ENCODE measurements at regions not wholly inside any gene's neighbourhood (a gene's known extent, or its start where the extent isn't known, plus 50 kb on each side); places are given as distances from the start of the nearest gene placed in this dataset.
"Not testable (repeated sequence)": the region's sequence is repeated elsewhere in the genome, so short reads cannot be mapped to it uniquely, and the experiment has no call there.

GRCh38 chrX:1140236-1140681 lies 72.2 kb downstream of the CRLF2 start:
- DNase-seq (ENCODE audit: low read depth) = no peak

DNA sequence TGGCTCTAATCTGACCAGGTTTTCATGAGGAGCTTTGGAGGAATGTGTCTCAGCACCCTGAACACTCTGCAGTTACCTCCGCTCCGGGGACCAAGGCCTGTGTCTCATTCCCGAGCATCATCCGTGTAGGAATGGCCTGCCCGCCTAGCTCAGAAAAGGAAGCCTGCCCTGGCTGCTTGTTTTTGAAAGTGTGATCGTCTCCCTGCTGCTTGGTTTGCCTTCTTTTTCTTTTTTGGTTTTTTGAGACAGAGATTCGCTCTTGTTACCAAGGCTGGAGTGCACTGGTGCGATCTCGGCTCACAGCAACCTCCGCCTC lies 73.3 kb downstream of the CRLF2 start:
- no peak for DNase-seq (ENCODE audit: low read depth)

DNA sequence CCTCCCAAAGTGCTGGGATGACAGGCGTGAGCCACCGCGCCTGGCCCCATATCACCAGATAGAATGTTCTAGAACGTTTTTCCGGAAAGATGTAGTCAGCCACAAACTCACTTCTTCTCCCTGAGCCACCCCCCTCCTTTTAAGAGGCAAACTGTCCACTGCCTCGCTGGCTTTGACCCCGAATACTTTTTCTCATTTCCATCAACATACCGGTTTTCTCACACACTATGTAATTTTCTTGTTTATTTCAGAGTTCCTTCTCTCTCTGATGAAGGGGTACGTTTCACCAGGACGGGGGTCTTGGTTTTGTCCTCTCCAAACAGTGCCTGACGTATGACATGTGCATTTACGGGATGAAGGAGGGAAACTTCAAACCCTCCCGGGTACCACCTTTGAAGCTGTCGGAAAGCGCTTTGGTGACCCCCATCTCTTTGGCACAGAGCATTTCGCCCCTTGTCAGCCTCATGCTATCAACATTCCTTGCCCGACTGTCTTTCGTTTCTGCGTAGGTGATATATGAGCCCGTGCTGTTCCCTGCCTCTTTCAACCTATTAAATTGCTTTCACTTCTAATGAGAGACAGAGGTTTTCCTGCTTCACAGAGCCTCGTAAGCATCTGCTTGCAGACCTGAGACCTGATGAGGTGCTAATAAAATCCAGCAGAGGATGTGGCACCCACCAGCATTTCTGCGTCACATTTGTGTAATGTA lies 73.8 kb downstream of the CRLF2 start:
- no peak for DNase-seq (ENCODE audit: low read depth)

GRCh38 chrX:1137531-1137930 lies 74.9 kb downstream of the CRLF2 start:
- no peak for DNase-seq (ENCODE audit: low read depth)

DNA sequence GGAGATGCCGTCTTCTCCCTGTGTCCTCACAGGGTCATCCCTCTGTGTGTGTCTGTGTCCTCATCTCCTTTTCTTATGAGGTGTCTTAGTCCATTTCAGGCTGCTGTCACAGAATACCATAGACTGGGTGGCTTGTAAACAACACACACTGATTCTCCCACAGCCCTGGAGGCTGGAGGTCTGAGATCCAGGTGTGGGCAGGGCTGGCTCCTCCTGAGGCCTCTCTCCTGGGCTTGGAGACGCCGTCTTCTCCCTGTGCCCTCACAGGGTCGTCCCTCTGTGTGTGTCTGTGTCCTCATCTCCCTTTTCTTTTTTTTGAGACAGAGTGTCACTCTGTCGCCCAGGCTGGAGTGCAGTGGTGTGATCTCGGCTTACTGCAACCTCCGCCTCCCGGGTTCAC lies 75.9 kb downstream of the CRLF2 start:
- DNase-seq (ENCODE audit: low read depth) = not testable (repeated sequence)

GRCh38 chrX:1134976-1135375 lies 77.5 kb downstream of the CRLF2 start:
- DNase-seq (ENCODE audit: low read depth) = no peak

DNA sequence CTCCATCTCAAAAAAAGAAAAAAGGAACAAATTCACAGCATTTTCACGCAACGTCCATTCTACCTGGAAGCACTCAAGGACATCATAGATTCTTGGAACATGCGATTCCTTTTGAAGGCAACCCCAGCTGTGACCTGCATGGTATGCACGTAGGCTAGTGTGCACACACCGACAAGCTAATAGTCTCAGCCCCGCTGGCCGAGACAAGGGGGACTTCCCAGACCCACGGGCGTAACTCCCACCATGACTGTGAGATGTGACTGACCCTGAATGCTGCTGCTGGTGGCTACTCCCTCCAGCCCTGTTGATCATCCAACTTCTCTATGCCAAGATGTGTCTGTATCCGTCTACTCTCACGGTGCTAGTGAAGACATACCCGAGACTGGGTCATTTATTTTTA lies 78.3 kb downstream of the CRLF2 start:
- DNase-seq (ENCODE audit: low read depth) = no peak

DNA sequence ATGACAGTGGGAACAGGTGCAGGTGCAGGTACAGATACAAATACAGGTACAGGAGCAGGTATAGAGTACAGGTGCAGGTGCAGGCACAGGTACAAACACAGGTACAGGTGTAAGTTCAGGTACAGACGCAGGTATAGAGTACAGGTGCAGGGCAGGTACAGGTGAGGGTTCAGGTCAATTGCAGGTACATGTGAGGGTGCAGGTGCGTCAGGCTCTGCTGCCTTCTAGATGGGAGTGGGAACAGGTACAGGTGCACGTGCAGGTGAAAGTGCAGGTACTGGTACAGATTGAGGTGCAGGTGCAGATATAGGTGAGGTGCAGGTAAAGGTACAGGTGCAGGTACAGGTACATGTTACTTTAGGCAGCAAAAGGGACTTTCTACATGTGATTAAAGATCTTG lies 85.7 kb downstream of the CRLF2 start:
- no peak for DNase-seq (ENCODE audit: low read depth)

DNA sequence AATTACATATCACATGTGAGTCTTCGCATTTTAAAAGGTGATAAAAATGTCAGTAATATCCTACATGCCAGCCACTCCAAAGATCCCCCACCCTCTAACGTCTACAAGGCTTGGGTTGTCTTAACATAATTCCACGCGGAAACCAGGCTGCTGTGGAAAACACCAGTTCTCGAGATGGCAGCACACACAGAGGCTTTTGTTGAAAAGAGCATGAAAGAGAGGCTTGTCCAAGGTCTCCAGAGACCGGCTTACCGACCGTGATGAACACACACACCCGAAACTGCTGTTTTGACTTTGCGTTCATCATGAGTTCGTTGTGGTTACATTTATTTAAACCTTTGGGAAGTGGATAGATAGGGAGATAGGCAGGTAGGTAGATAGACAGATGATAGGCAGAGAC lies 87.9 kb downstream of the CRLF2 start:
- DNase-seq (ENCODE audit: low read depth) = no peak

DNA sequence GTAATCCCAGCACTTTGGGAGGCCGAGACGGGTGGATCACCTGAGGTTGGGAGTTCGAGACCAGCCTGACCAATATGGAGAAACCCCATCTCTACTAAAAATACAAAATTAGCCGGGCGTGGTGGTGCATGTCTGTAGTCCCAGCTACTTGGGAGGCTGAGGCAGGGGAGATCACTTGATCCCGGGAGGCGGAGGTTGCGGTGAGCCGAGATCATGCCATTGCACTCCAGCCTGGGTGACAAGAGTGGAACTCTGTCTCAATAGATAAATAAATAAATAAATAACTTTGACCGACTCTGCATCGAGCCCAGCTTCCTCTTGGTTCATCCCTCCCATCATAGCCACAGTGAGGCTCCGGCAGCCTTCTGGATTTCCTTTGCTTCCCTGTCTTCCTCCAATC lies 89.6 kb downstream of the CRLF2 start:
- not testable (repeated sequence) for DNase-seq (ENCODE audit: low read depth)

DNA sequence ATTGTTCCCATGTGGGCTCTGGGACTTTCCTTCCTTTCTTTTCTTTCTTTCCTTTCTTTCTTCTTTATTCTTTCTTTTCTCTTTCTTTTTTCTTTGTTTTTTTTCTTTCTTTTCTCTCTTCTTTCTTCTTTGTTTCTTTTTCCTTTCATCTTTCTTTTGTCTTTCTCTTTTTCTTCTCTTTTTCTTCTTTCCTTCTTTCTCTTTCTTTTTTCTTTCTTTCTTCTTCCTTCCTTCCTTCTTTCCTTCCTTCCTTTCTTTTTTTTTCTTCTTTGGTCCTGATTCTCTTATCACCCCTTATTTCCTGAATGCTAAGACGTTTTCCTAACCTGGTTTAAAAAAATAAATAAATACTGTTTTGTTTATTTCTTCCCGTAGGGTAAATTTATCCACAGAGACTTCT lies 93.2 kb downstream of the CRLF2 start:
- no peak for DNase-seq (ENCODE audit: low read depth)

DNA sequence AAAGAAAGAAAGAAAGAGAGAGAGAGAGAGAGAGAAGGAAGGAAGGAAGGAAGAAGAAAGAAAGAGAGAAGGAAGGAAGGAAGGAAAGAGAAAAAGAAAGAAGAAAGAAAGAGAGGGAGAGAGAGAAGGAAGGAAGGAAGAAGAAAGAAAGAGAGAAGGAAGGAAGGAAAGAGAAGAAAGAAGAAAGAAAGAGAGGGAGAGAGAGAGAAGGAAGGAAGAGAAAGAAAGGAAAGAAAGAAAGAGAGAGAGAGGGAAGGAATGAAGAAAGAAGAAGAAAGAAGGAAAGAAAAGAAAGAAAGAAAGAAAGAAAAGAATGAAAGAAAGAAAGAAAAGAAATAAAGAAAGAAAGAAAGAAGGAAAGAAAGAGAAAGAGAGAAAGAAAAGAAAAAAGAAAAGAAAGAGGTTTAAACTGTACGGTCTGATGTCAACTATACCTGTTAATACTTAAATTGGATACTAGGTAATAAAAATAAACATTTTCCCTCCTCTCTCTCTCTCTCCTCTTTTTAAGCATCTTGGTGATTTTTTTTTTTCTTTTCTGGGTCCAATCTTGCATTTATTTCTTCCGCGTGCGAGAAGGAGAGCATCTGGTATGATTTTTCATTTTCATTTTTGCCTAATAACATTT lies 93.8 kb downstream of the CRLF2 start:
- no peak for DNase-seq (ENCODE audit: low read depth)

GRCh38 chrX:1115411-1115810 lies 97.0 kb downstream of the CRLF2 start:
- not testable (repeated sequence) for DNase-seq (ENCODE audit: low read depth)

GRCh38 chrX:1112321-1112720 lies 100.1 kb downstream of the CRLF2 start:
- no peak for DNase-seq (ENCODE audit: low read depth)

DNA sequence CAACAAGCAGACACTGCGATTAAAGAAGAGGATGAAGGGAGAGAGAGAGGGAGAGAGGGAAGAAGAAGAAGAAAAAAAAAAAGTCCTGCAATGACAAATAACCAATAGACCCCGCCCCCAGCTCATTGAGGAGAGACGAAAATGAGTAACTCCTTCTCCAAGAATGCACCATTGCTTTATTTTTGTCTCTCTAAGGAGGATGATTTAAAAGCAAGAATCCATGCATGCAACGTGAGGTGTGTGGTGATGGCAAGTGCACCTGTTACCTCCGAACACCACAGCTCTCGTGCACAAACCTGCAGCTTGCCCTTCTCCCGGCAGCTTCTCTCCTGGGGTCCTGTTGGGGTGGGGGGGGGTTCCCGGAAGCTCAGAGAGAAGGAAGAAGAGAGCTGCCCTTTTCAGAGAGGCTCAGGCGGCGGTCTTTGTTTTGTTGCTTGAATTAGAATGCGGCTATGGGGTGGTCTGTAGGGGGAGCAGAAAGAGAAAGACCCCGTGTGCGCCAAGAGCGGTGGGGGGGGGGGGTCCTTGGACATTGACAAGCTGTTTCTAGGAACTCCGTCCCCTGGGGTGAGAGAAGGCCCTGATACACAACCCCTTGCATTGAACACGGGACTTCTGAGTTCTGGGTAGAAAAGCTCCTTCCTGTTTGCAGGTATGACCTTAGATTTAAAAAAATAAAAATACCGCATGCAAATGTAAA lies 100.7 kb downstream of the CRLF2 start:
- DNase-seq (ENCODE audit: low read depth) = no peak

- no peak for DNase-seq (ENCODE audit: low read depth)
These were observed 102.8 kb downstream of the CRLF2 start for GRCh38 chrX:1109580-1110119.

DNA sequence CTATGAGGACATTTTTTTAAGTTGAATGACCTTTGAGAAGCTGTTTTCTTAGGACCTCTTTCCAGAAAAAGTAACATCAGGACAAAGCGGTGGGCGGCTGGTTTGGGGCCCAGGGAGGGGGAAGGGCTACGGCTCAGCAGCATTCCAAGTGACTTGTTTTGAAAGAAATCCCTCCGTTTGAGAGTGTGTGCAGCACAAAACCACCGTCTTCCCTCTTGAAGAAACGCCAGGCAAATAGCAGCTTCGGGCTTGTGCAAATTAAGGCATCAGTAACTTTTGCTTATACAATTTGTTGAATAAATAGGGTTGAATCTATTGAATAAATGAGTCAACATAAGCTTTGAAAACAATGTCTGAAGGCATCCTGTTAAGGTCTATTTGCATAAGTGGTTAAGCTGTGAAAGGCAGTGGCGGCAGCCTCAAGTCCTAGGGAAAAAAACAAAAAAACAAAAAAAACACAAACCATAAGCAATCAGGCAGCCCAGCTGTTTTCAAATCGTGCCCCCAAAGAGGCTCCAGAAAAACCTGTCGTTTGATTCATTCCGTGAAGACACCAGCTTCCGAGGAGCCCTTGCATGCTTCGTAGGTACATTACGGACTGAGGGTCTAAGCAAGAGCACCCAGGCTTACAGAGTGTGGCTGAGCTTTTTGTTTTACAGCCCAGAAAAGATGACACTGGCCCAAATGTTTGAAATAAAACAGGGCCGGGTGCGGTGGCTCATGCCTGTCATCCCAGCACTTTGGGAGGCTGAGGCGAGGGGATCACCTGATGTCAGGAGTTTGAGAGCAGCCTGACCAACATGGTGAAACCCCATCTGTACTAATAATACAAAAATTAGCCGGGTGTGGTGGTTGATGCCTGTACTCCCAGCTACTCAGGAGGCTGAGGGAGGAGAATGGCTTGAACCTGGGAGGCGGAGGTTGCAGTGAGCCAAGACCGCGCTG lies 103.7 kb downstream of the CRLF2 start:
- no peak for DNase-seq (ENCODE audit: low read depth)

DNA sequence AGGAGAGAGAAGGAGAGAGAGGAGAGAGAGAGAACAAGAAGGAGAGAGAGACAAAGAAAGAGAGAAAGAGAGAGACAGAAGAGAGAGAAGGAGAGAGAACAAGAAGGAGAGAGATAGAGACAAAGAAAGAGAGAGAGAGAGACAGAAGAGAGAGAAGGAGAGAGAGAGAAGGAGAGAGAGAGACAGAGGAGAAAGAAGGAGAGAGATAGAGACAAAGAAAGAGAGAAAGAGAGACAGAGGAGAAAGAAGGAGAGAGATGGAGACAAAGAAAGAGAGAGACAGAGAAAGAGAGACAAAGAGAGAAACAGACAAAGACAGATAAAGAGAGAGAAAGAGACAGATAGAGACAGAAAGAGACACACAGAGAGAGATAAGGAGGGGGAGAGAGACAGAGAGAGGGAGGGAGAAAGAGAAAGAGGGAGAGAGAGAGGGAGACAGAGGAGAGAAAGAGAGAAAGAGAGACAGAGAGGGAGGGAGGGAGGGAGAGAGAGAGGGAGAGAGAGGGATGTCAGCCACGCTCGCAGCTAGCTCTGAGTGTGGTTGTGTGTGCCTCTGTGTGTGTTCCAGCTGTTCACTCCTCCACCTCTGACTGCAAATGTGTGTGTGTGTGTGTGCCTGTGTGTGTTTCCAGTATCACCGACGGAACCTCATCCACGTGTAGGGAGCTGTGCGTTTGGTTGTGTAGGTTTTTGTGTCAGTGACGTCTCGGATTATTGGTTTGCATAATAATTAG lies 105.8 kb downstream of the CRLF2 start:
- DNase-seq (ENCODE audit: low read depth) = no peak

- no peak for DNase-seq (ENCODE audit: low read depth)
These were observed 106.6 kb downstream of the CRLF2 start for GRCh38 chrX:1105671-1106419.

DNA sequence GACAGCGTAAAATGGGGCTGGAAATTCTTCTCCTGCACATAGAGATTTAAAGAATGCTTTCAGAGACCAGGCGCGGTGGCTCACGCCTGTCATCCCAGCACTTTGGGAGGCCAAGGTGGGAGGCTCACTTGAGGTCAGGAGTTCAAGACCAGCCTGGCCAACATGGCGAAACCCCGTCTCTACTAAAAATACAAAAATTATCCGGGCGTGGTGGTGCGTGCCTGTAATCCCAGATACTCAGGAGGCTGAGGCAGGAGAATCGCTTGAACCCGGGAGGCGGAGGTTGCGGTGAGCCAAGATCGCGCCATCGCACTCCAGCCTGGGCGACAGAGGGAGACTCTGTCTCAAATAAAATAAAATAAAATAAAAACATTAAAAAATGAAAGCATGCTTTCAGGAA lies 107.4 kb downstream of the CRLF2 start:
- not testable (repeated sequence) for DNase-seq (ENCODE audit: low read depth)

- DNase-seq (ENCODE audit: low read depth) = no peak
These were observed 109.1 kb downstream of the CRLF2 start for GRCh38 chrX:1103360-1103759.

Data from non-pigmented ciliary epithelial cell (primary cell).